HepG2 (cell line): ENCODE measurements at regions not wholly inside any gene's neighbourhood (a gene's known extent, or its start where the extent isn't known, plus 50 kb on each side); places are given as distances from the start of the nearest gene placed in this dataset.
"Not testable (repeated sequence)": the region's sequence is repeated elsewhere in the genome, so short reads cannot be mapped to it uniquely, and the experiment has no call there.

ENCODE experiments used
- ATAC-seq: fragments of 200-7000 bp; cut with Tn5 transposase; 3 replicates; pipeline ENCODE4 v1.9.1; 2020; ENCODE audit warnings: mild to moderate bottlenecking, moderate library complexity
- BruUV-seq: library from RNA; stranded (reverse); fragments of 400-500 nt; replicated peaks from 2 replicates; lab custom pipeline; 2021; lab: Mats Ljungman, UMichigan
- CTCF ChIA-PET: fragments of 300-600 bp; formaldehyde crosslinking; extraction: SDS; loops from one replicate; lab custom pipeline; 2021; ENCODE audit warnings: low total read pairs, inconsistent platforms, low intra/inter-chr PET ratio; lab: Yijun Ruan, JAX
- POLR2A ChIA-PET: fragments of 350-600 bp; sonication (Branson Sonifier 250); formaldehyde crosslinking; loops from one replicate; lab custom pipeline; 2020; ENCODE audit warnings: antibody characterized with exemption, inconsistent platforms; lab: Yijun Ruan, JAX
- DNase-seq: peaks from one replicate; pipeline ENCODE4 v3.0.0-alpha.2; 2015; ENCODE audit warnings: low spot score
- FAIRE-seq: peaks from 3 replicates; lab custom pipeline; 2011; peaks lifted over from hg19 to GRCh38; lab: Jason Lieb, UNC
- H2AFZ ChIP-seq: one replicate; pipeline ENCODE4 v1.6.1; 2011; ENCODE audit warnings: low read length, inconsistent platforms
- H3K27ac ChIP-seq: fragments of 300-600 bp; 3 replicates; pipeline ENCODE4 v1.8.0; 2011; ENCODE audit warnings: mixed run types, mild to moderate bottlenecking, mixed read lengths, low read length, inconsistent platforms; ENCODE audit not compliant: insufficient read depth; ENCODE audit errors: extremely low read length
- H3K27me3 ChIP-seq, 2 experiments: fragments of 200-600 bp in 1 of 2; 2 replicates in 1 of 2; 3 replicates in 1 of 2; pipeline versions ENCODE4 v1.6.0 to v1.8.0; 2011; ENCODE audit warnings: low read length in 2 of 2, mild to moderate bottlenecking in 2 of 2, moderate library complexity in 2 of 2, inconsistent platforms in 1 of 2; ENCODE audit not compliant: insufficient read depth in 2 of 2, control insufficient read depth in 1 of 2
- H3K36me3 ChIP-seq, 2 experiments: fragments of 200-600 bp in 1 of 2; replicated peaks in 1 of 2; 2 replicates in 1 of 2; 3 replicates in 1 of 2; pipeline versions ENCODE4 v1.5.1 to v1.8.0; 2011; ENCODE audit warnings: low read length in 2 of 2, inconsistent platforms in 1 of 2; ENCODE audit not compliant: insufficient read depth in 2 of 2, control insufficient read depth in 1 of 2
- H3K4me1 ChIP-seq: 2 replicates; pipeline ENCODE4 v1.5.1; 2012; ENCODE audit warnings: low read length, inconsistent platforms; ENCODE audit not compliant: insufficient read depth
- H3K4me2 ChIP-seq: 2 replicates; pipeline ENCODE4 v1.6.0; 2011; ENCODE audit warnings: low read depth, low read length, inconsistent platforms
- H3K4me3 ChIP-seq, 3 experiments: fragments of 200-600 bp in 1 of 3; sonication (generic), shearing (Covaris generic) in 1 of 3; replicated peaks in 1 of 3; 2 replicates each; pipeline ENCODE4 v1.5.1; 2011 to 2016; ENCODE audit warnings: low read length in 3 of 3, inconsistent platforms in 2 of 3, low read depth in 2 of 3, mild to moderate bottlenecking in 2 of 3, control low read depth in 1 of 3, mixed read lengths in 1 of 3; ENCODE audit not compliant: insufficient read depth in 1 of 3
- H3K79me2 ChIP-seq: one replicate; pipeline ENCODE4 v1.6.1; 2011; ENCODE audit warnings: low read length, inconsistent platforms; ENCODE audit not compliant: insufficient read depth
- H3K9ac ChIP-seq: 2 replicates; pipeline ENCODE4 v1.6.0; 2011; ENCODE audit warnings: mild to moderate bottlenecking, low read depth, low read length, inconsistent platforms; ENCODE audit not compliant: insufficient read depth
- H3K9me3 ChIP-seq: 2 replicates; pipeline ENCODE4 v1.5.1; 2012; ENCODE audit warnings: mild to moderate bottlenecking, low read length
- H4K20me1 ChIP-seq: 2 replicates; pipeline ENCODE4 v1.6.0; 2011; ENCODE audit warnings: inconsistent platforms, mild to moderate bottlenecking, low read length, moderate library complexity; ENCODE audit not compliant: insufficient read depth
- TFAP4 ChIP-seq: sonication (generic); IDR thresholded peaks from 2 replicates; pipeline ENCODE4 v1.6.1; 2016; ENCODE audit warnings: low read depth, borderline replicate concordance
- WGBS: methylation state at CpG from one replicate; pipeline ENCODE4 v1.1.6; 2017; ENCODE audit warnings: low lambda C conversion rate; 5-methylcytosine and 5-hydroxymethylcytosine counted together
- in situ Hi-C: cut with HindIII; loops from 2 replicates; pipeline ENCODE4 v1.10.0; 2017; ENCODE audit warnings: low pct_unique_long_range_greater_than_20kb; ENCODE audit not compliant: extremely low pct_ligation_motif_present
- intact Hi-C: fragments of 100-400 bp; cut with micrococcal nuclease; formaldehyde crosslinking; loops from one replicate; pipeline ENCODE4 v1.10.0; 2022; ENCODE audit not compliant: unreplicated experiment

- H4K20me1 ChIP-seq, POLR2A ChIA-PET, ATAC-seq, H3K4me2 ChIP-seq, H3K27ac ChIP-seq, H3K4me3 ChIP-seq, H3K79me2 ChIP-seq, FAIRE-seq, CTCF ChIA-PET, BruUV-seq, DNase-seq, H2AFZ ChIP-seq, intact Hi-C loops, H3K9me3 ChIP-seq, H3K27me3 ChIP-seq, in situ Hi-C loops, H3K36me3 ChIP-seq, H3K9ac ChIP-seq: not testable (repeated sequence)
- H3K4me1 ChIP-seq = peaks cover 26% of the 10 kb centered on the region
- TF ChIP-seq TFAP4 = peak; percentile 72; the same call in 1 of the 2 replicates
- WGBS = over 99% methylated on average over 4 of the region's 4 CpGs
Measured at GRCh38 chr15:84530751-84531150, 70.1 kb upstream of the ZSCAN2 start.

- H3K9me3 ChIP-seq, H3K4me3 ChIP-seq, H4K20me1 ChIP-seq, H3K36me3 ChIP-seq, POLR2A ChIA-PET, H3K27me3 ChIP-seq, H2AFZ ChIP-seq, ATAC-seq, H3K79me2 ChIP-seq, in situ Hi-C loops, FAIRE-seq, DNase-seq, H3K9ac ChIP-seq, intact Hi-C loops, CTCF ChIA-PET: not testable (repeated sequence)
- H3K27ac ChIP-seq = peak overlapping the region; percentile 63
- TSS peak; percentile 39 for BruUV-seq
- peak overlapping the region; percentile 61; the same call in 1 of the 2 replicates for H3K4me2 ChIP-seq
- WGBS = 100% methylated on average over 1 of the region's 1 CpG
- H3K4me1 ChIP-seq = peaks cover 26% of the 10 kb centered on the region
Measured at GRCh38 chr15:84531223-84531622, 69.6 kb upstream of the ZSCAN2 start.
